ENCODE measurements at regions not wholly inside any gene's neighbourhood (a gene's known extent, or its start where the extent isn't known, plus 50 kb on each side); places are given as distances from the start of the nearest gene placed in this dataset.

GRCh38 chr9:85290019-85290418 is 451.7 kb downstream of the AGTPBP1 start:
- TF ChIP-seq, protein P1, sequence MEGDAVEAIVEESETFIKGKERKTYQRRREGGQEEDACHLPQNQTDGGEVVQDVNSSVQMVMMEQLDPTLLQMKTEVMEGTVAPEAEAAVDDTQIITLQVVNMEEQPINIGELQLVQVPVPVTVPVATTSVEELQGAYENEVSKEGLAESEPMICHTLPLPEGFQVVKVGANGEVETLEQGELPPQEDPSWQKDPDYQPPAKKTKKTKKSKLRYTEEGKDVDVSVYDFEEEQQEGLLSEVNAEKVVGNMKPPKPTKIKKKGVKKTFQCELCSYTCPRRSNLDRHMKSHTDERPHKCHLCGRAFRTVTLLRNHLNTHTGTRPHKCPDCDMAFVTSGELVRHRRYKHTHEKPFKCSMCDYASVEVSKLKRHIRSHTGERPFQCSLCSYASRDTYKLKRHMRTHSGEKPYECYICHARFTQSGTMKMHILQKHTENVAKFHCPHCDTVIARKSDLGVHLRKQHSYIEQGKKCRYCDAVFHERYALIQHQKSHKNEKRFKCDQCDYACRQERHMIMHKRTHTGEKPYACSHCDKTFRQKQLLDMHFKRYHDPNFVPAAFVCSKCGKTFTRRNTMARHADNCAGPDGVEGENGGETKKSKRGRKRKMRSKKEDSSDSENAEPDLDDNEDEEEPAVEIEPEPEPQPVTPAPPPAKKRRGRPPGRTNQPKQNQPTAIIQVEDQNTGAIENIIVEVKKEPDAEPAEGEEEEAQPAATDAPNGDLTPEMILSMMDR (IDR thresholded peaks at IDR 0.05), result no peak
- TF ChIP-seq POLR2A (IDR thresholded peaks at IDR 0.05), result no peak
- H3K4me3 ChIP-seq (ENCODE audit: low read depth, poor library complexity, severe bottlenecking), result no peak overlapping the region
- intact Hi-C loops (cut with DNase I; ENCODE audit: low total_unique reads), result no loop called here
- no peak for DNase-seq (ENCODE audit: low spot score in 2 of 2)
- 70 to 74% methylated on average over 21 of the region's 21 CpGs for WGBS, 2 donors

DNA sequence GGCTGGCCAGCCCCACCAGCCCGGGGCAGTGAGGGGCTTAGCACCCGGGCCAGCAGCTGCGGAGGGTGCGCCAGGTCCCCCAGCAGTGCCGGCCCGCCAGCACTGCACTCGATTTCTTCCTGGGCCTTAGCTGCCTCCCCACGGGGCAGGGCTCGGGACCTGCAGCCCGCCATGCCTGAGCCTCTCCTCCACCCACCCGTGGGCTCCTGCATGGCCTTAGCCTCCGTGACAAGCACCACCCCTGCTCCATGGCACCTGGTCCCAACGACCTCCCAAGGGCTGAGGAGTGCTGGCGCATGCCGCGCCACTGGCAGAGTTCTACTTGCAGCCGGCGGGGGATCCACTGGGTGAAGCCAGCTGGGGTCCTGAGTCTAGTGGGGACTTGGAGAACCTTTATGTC is 452.6 kb downstream of the AGTPBP1 start:
- 91 to 100% methylated on average over 3 to 7 of the region's 18 CpGs for WGBS, 2 donors
- intact Hi-C loops (cut with DNase I; ENCODE audit: low total_unique reads), result no loop called here
- no peak for DNase-seq (ENCODE audit: low spot score in 2 of 2)
- no peak overlapping the region for H3K4me3 ChIP-seq (ENCODE audit: low read depth, poor library complexity, severe bottlenecking)
- TF ChIP-seq, protein P1 (IDR thresholded peaks at IDR 0.05), result no peak
- TF ChIP-seq POLR2A (IDR thresholded peaks at IDR 0.05), result no peak

DNA sequence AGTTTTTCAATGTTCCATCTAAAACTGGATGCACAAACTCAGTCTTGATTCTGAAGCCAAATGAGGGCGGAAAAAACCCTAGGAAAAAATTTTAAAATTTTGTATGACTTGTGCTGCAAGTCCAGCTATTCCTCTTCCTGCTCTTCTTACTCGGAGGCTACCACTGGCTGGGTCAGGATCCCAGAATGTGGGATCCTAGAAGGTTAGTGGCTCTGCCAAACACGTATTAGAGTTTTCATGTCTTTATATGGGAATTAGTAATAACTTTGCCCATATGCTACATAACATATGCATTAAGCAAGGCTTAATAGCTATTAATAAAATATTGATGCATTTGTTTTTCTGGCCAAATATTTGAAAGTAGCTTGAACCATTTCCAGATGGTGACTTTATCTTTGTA is 458.3 kb downstream of the AGTPBP1 start:
- intact Hi-C loops (cut with DNase I; ENCODE audit: low total_unique reads), result no loop called here
- 66 to 68% methylated on average over 3 of the region's 3 CpGs for WGBS, 2 donors

DNA sequence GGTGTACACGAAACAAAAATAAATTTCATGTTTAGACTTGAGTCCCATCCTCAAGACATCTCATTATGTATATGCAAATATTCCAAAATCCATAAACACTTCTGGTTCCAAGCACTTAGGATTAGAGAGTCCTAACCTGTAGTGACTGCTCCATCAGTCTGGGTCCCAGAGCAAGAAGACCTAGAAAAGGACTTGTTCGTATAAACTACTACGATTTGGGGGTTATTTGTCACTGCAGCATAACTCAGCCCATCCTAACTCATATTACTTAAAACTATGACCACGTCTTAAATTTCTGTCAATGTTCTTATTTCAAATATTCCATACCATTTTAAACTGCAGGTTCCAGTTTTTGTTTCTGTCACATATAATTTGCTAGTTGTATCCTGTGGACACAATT is 463.0 kb downstream of the AGTPBP1 start:
- no peak for DNase-seq (ENCODE audit: low spot score in 2 of 2)
- 66 to 70% methylated on average over 4 of the region's 4 CpGs for WGBS, 2 donors
- TF ChIP-seq, protein P1 (IDR thresholded peaks at IDR 0.05), result no peak
- no peak overlapping the region for H3K4me3 ChIP-seq (ENCODE audit: low read depth, poor library complexity, severe bottlenecking)
- intact Hi-C loops (cut with DNase I; ENCODE audit: low total_unique reads), result no loop called here

More for the DNA sequence above, 458.3 kb downstream of the AGTPBP1 start:
- H3K4me3 ChIP-seq (ENCODE audit: low read depth, poor library complexity, severe bottlenecking), result no peak overlapping the region
- no peak for TF ChIP-seq POLR2A (IDR thresholded peaks at IDR 0.05)
- TF ChIP-seq, protein P1 (IDR thresholded peaks at IDR 0.05), result no peak
- no peak for DNase-seq (ENCODE audit: low spot score in 2 of 2)

DNA sequence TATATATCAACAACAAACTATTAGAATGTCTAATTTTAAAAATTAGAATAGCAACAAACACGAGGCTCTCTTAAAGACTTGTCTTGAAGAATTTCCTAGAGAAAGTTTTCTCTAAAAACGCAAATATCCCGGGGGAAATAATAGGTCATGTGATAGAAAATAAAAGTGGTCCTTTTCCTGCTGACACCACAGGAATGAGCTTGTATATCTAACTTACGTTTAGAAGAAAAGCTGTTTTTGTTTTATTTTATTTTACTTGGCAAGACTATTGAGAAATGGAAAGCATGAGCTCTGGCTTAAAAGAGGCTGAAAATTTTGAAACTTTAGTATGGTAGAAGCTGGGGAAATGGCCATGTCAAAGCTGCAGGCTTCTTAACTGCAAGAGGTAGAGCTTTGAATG is 465.0 kb downstream of the AGTPBP1 start:
- intact Hi-C loops (cut with DNase I; ENCODE audit: low total_unique reads), result no loop called here
- no peak overlapping the region for H3K4me3 ChIP-seq (ENCODE audit: low read depth, poor library complexity, severe bottlenecking)
- 35 to 41% methylated on average over 4 of the region's 4 CpGs for WGBS, 2 donors
- no peak for DNase-seq (ENCODE audit: low spot score in 2 of 2)
- TF ChIP-seq POLR2A (IDR thresholded peaks at IDR 0.05), result no peak
- TF ChIP-seq, protein P1 (IDR thresholded peaks at IDR 0.05), result no peak

DNA sequence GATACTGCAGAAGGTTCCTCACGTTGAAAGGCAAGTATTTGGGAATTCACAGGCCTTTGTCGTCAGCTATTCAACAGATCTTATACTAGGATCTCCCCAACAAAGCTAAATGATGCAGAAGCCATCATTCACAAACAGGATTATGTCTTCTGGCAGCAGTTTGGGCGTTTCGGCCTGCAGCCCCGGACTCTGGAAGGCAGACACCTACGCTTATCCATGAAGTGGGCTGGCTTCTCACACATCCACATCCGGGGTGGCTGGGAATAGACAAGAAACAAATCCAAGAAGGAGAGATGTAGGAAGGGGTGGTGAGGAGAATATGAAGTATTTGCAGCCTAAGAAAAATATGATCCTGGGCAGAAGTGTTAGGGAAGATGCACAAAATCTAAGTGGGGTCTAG is 471.9 kb downstream of the AGTPBP1 start:
- WGBS, 2 donors, result 91 to 95% methylated on average over 7 of the region's 7 CpGs
- H3K4me3 ChIP-seq (ENCODE audit: low read depth, poor library complexity, severe bottlenecking), result no peak overlapping the region
- intact Hi-C loops (cut with DNase I; ENCODE audit: low total_unique reads), result loop anchor here (10.0 kb wide), 1 partner anchor 865 kb away; no protein-coding TSS in a partner anchor
- DNase-seq (ENCODE audit: low spot score in 2 of 2), result no peak
- TF ChIP-seq, protein P1 (IDR thresholded peaks at IDR 0.05), result no peak
- no peak for TF ChIP-seq POLR2A (IDR thresholded peaks at IDR 0.05)
